GM23338 (cell line): ENCODE measurements at regions not wholly inside any gene's neighbourhood (a gene's known extent, or its start where the extent isn't known, plus 50 kb on each side); places are given as distances from the start of the nearest gene placed in this dataset.

Experiments used
- CREB1 ChIP-seq: fragments of 250-450 bp; sonication (Bioruptor Pico); IDR thresholded peaks from 2 replicates; pipeline ENCODE4 v1.5.0; 2020; ENCODE audit warnings: low read depth, mild to moderate bottlenecking, moderate library complexity
- EZH2 ChIP-seq: fragments of 200-600 bp; sonication (generic); IDR thresholded peaks from one replicate; pipeline ENCODE4 v1.8.0; 2017; ENCODE audit warnings: antibody characterized with exemption, mild to moderate bottlenecking, low read depth; ENCODE audit not compliant: unreplicated experiment
- EZH2phosphoT487 ChIP-seq: fragments of 200-600 bp; sonication (generic); IDR thresholded peaks from one replicate; pipeline ENCODE4 v1.8.1; 2018; ENCODE audit warnings: antibody characterized with exemption; ENCODE audit not compliant: unreplicated experiment
- JUNB ChIP-seq: IDR thresholded peaks from one replicate; pipeline ENCODE4 v1.6.1; 2016; ENCODE audit warnings: antibody characterized with exemption; ENCODE audit not compliant: unreplicated experiment
- NANOG ChIP-seq: IDR thresholded peaks from 2 replicates; pipeline ENCODE4 v1.6.1; 2016; ENCODE audit warnings: antibody characterized with exemption, borderline replicate concordance
- POLR2AphosphoS5 ChIP-seq: IDR thresholded peaks from 2 replicates; pipeline ENCODE4 v1.6.1; 2016; ENCODE audit warnings: antibody characterized with exemption, low read depth
- STAT1 ChIP-seq: IDR thresholded peaks from one replicate; pipeline ENCODE4 v1.6.1; 2016; ENCODE audit warnings: antibody characterized with exemption; ENCODE audit not compliant: unreplicated experiment
- ZNF114 ChIP-seq: fragments of 250-450 bp; sonication (Bioruptor Pico); IDR thresholded peaks from 2 replicates; pipeline ENCODE4 v1.5.0; 2020; ENCODE audit warnings: mild to moderate bottlenecking, moderate library complexity
- ZNF331 ChIP-seq: fragments of 250-450 bp; sonication (Bioruptor Pico); IDR thresholded peaks from 2 replicates; pipeline ENCODE4 v1.5.0; 2020; ENCODE audit warnings: low read depth, mild to moderate bottlenecking, moderate library complexity
- TF ChIP-seq, protein P1 (sequence below), 2 experiments: fragments of 200-600 bp in 1 of 2; sonication (generic) in 1 of 2; conservative IDR thresholded peaks; 2 replicates each; pipeline versions ENCODE4 v1.5.1 to v1.6.1; 2016 to 2017; ENCODE audit warnings: antibody characterized with exemption in 2 of 2, low read depth in 2 of 2, mild to moderate bottlenecking in 2 of 2, moderate library complexity in 1 of 2
- TF ChIP-seq, protein P2 (sequence below): IDR thresholded peaks from one replicate; pipeline ENCODE4 v1.6.1; 2018; ENCODE audit warnings: antibody characterized with exemption; ENCODE audit not compliant: unreplicated experiment
- TF ChIP-seq, protein P3 (sequence below): IDR thresholded peaks from 2 replicates; pipeline ENCODE4 v1.6.1; 2016; ENCODE audit warnings: antibody characterized with exemption

DNA sequence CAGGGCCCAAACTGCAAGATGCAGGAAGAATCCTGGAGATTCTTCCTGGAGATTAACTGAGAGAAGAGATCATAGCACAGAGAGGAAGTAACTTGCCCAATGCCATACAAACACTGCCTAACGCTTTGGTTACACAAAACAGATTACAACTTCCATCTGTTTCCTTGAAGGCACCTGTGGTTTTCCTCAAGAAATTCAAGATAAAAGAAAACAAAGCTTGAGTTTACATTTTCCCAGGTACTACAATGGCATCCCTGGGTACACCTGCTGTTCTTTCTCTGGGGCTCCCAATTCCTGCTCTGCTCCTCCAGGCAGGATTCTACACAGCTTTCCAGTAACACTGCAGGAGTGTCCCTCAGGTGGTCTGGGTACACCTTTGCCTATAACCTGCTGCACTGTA lies 781.9 kb upstream of the ID2 start:
- TF ChIP-seq ZNF331 (no peak), EZH2 (no peak), CREB1 (CRISPR knock-in tag) (no peak), POLR2AphosphoS5 (no peak), EZH2phosphoT487 (no peak), STAT1 (no peak), NANOG (peak; percentile 6; the same call in 1 of the 2 replicates), ZNF114 (CRISPR knock-in tag) (no peak), JUNB (no peak)
- TF ChIP-seq, protein P1, sequence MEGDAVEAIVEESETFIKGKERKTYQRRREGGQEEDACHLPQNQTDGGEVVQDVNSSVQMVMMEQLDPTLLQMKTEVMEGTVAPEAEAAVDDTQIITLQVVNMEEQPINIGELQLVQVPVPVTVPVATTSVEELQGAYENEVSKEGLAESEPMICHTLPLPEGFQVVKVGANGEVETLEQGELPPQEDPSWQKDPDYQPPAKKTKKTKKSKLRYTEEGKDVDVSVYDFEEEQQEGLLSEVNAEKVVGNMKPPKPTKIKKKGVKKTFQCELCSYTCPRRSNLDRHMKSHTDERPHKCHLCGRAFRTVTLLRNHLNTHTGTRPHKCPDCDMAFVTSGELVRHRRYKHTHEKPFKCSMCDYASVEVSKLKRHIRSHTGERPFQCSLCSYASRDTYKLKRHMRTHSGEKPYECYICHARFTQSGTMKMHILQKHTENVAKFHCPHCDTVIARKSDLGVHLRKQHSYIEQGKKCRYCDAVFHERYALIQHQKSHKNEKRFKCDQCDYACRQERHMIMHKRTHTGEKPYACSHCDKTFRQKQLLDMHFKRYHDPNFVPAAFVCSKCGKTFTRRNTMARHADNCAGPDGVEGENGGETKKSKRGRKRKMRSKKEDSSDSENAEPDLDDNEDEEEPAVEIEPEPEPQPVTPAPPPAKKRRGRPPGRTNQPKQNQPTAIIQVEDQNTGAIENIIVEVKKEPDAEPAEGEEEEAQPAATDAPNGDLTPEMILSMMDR (conservative IDR thresholded peaks at IDR 0.05; ENCODE audit: low read depth in 2 of 2) = no peak
- TF ChIP-seq, protein P2, sequence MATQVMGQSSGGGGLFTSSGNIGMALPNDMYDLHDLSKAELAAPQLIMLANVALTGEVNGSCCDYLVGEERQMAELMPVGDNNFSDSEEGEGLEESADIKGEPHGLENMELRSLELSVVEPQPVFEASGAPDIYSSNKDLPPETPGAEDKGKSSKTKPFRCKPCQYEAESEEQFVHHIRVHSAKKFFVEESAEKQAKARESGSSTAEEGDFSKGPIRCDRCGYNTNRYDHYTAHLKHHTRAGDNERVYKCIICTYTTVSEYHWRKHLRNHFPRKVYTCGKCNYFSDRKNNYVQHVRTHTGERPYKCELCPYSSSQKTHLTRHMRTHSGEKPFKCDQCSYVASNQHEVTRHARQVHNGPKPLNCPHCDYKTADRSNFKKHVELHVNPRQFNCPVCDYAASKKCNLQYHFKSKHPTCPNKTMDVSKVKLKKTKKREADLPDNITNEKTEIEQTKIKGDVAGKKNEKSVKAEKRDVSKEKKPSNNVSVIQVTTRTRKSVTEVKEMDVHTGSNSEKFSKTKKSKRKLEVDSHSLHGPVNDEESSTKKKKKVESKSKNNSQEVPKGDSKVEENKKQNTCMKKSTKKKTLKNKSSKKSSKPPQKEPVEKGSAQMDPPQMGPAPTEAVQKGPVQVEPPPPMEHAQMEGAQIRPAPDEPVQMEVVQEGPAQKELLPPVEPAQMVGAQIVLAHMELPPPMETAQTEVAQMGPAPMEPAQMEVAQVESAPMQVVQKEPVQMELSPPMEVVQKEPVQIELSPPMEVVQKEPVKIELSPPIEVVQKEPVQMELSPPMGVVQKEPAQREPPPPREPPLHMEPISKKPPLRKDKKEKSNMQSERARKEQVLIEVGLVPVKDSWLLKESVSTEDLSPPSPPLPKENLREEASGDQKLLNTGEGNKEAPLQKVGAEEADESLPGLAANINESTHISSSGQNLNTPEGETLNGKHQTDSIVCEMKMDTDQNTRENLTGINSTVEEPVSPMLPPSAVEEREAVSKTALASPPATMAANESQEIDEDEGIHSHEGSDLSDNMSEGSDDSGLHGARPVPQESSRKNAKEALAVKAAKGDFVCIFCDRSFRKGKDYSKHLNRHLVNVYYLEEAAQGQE = no peak
- TF ChIP-seq, protein P3, sequence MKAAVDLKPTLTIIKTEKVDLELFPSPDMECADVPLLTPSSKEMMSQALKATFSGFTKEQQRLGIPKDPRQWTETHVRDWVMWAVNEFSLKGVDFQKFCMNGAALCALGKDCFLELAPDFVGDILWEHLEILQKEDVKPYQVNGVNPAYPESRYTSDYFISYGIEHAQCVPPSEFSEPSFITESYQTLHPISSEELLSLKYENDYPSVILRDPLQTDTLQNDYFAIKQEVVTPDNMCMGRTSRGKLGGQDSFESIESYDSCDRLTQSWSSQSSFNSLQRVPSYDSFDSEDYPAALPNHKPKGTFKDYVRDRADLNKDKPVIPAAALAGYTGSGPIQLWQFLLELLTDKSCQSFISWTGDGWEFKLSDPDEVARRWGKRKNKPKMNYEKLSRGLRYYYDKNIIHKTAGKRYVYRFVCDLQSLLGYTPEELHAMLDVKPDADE = 0 out of 2 replicates have a peak, but pooled peaks have one; percentile 19
